SK-N-SH (cell line): ENCODE measurements at regions not wholly inside any gene's neighbourhood (a gene's known extent, or its start where the extent isn't known, plus 50 kb on each side); places are given as distances from the start of the nearest gene placed in this dataset.

Source experiments
- CHD2 ChIP-seq: fragments of 150-350 bp; IDR thresholded peaks from 2 replicates; pipeline ENCODE4 v1.6.1; 2018; ENCODE audit warnings: low read length; ENCODE audit not compliant: partially characterized antibody
- CTCF ChIP-seq: fragments of 200-600 bp; sonication (generic); IDR thresholded peaks from 2 replicates; pipeline ENCODE4 v1.6.1; 2017; ENCODE audit warnings: antibody characterized with exemption, mild to moderate bottlenecking, moderate library complexity
- EP300 ChIP-seq, 2 experiments: IDR thresholded peaks; 2 replicates each; pipeline versions ENCODE4 v1.4.0 to v1.6.1; 2012; ENCODE audit warnings: borderline replicate concordance in 1 of 2, low read depth in 1 of 2, low read length in 1 of 2
- GABPA ChIP-seq: IDR thresholded peaks from 2 replicates; pipeline ENCODE4 v1.4.0; 2012; ENCODE audit warnings: low read depth, mild to moderate bottlenecking
- MEF2A ChIP-seq: IDR thresholded peaks from 2 replicates; pipeline ENCODE4 v1.4.0; 2012; ENCODE audit warnings: low read depth, borderline replicate concordance
- RAD21 ChIP-seq: IDR thresholded peaks from 2 replicates; pipeline ENCODE4 v1.6.1; 2012; ENCODE audit warnings: mild to moderate bottlenecking, low read length
- RCOR1 ChIP-seq: fragments of 150-350 bp; IDR thresholded peaks from 2 replicates; pipeline ENCODE4 v1.6.1; 2017; ENCODE audit warnings: antibody characterized with exemption, low read length
- RXRA ChIP-seq: IDR thresholded peaks from 2 replicates; pipeline ENCODE4 v1.4.0; 2012; ENCODE audit warnings: low read depth, mild to moderate bottlenecking, borderline replicate concordance
- SIN3A ChIP-seq: IDR thresholded peaks from 2 replicates; pipeline ENCODE4 v1.6.1; 2012; ENCODE audit warnings: low read depth, mild to moderate bottlenecking, low read length, moderate library complexity, borderline replicate concordance
- TAF1 ChIP-seq: IDR thresholded peaks from 2 replicates; pipeline ENCODE4 v1.6.1; 2012; ENCODE audit warnings: low read depth, mild to moderate bottlenecking, low read length, moderate library complexity, borderline replicate concordance
- USF2 ChIP-seq: fragments of 150-350 bp; IDR thresholded peaks from 2 replicates; pipeline ENCODE4 v1.6.1; 2017; ENCODE audit warnings: antibody characterized with exemption, low read length, low read depth, borderline replicate concordance
- TF ChIP-seq, protein P1 (sequence below): IDR thresholded peaks from 2 replicates; pipeline ENCODE4 v1.4.0; 2012; ENCODE audit warnings: low read depth
- TF ChIP-seq, protein P2 (sequence below): IDR thresholded peaks from 2 replicates; pipeline ENCODE4; 2012
- TF ChIP-seq, protein P3 (sequence below): IDR thresholded peaks from 2 replicates; pipeline ENCODE4 v1.4.0; 2012; ENCODE audit warnings: low read depth, borderline replicate concordance

DNA sequence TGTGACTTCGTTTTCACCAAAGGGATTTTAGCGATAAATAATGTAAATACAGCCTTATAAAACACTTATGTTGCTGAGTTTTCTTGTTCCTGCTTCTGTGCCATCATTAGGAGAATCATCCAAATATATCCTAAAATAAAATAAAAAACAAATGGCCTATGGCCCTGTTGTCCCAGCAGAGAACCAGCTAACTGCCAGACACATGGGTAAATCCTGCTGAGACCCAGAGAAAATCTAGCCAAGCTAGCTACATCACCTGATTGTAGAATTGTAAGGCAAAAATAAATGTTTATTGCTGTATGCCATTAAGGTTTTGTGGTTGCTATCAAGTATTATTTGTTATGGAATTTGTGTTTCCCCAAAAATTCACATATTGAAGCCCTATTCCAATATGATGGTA is 631.2 kb upstream of the SYNCRIP start:
- TF ChIP-seq CTCF (no peak), USF2 (no peak), GABPA (no peak), RXRA (no peak), TAF1 (no peak), CHD2 (no peak), RCOR1 (no peak), SIN3A (no peak), EP300 (IDR thresholded peaks at IDR 0.05; ENCODE audit: borderline replicate concordance in 1 of 2, low read depth in 1 of 2, low read length in 1 of 2) (no peak), MEF2A (no peak), RAD21 (no peak)
- TF ChIP-seq, protein P1, sequence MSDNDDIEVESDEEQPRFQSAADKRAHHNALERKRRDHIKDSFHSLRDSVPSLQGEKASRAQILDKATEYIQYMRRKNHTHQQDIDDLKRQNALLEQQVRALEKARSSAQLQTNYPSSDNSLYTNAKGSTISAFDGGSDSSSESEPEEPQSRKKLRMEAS: no peak
- TF ChIP-seq, protein P2, sequence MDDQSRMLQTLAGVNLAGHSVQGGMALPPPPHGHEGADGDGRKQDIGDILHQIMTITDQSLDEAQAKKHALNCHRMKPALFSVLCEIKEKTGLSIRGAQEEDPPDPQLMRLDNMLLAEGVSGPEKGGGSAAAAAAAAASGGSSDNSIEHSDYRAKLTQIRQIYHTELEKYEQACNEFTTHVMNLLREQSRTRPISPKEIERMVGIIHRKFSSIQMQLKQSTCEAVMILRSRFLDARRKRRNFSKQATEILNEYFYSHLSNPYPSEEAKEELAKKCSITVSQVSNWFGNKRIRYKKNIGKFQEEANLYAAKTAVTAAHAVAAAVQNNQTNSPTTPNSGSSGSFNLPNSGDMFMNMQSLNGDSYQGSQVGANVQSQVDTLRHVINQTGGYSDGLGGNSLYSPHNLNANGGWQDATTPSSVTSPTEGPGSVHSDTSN: no peak
- TF ChIP-seq, protein P3, sequence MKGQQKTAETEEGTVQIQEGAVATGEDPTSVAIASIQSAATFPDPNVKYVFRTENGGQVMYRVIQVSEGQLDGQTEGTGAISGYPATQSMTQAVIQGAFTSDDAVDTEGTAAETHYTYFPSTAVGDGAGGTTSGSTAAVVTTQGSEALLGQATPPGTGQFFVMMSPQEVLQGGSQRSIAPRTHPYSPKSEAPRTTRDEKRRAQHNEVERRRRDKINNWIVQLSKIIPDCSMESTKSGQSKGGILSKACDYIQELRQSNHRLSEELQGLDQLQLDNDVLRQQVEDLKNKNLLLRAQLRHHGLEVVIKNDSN: no peak
